HG02798 (cell line): ENCODE measurements at regions not wholly inside any gene's neighbourhood (a gene's known extent, or its start where the extent isn't known, plus 50 kb on each side); places are given as distances from the start of the nearest gene placed in this dataset.

Experiments
- ATAC-seq: cut with Tn5 transposase; IDR thresholded peaks from one replicate; pipeline ENCODE4 v1.9.1; 2021; ENCODE audit warnings: mild to moderate bottlenecking; ENCODE audit not compliant: unreplicated experiment, poor library complexity

- ATAC-seq = no peak
Observed at GRCh38 chr1:30068787-30069472, 654.5 kb downstream of the MATN1 start.

- no peak for ATAC-seq
Observed at GRCh38 chr1:30064547-30064946, 658.8 kb downstream of the MATN1 start.

GRCh38 chr1:30063621-30064280 lies 659.6 kb downstream of the MATN1 start:
- ATAC-seq = no peak

- no peak for ATAC-seq
Observed at GRCh38 chr1:30061292-30062220, 661.8 kb downstream of the MATN1 start.

- ATAC-seq = no peak
Observed at GRCh38 chr1:30060738-30061137, 662.6 kb downstream of the MATN1 start.

GRCh38 chr1:30058970-30059369 lies 664.4 kb downstream of the MATN1 start:
- no peak for ATAC-seq

- ATAC-seq = no peak
Observed at GRCh38 chr1:30054126-30054525, 669.3 kb downstream of the MATN1 start.

- no peak for ATAC-seq
Observed at GRCh38 chr1:30052178-30052577, 671.2 kb downstream of the MATN1 start.

GRCh38 chr1:30051777-30052176 lies 671.6 kb downstream of the MATN1 start:
- ATAC-seq = no peak

GRCh38 chr1:30049748-30050296 lies 673.6 kb downstream of the MATN1 start:
- ATAC-seq = no peak

GRCh38 chr1:30048905-30049304 lies 674.5 kb downstream of the MATN1 start:
- no peak for ATAC-seq

- ATAC-seq = no peak
Observed at GRCh38 chr1:30047576-30047975, 675.8 kb downstream of the MATN1 start.

GRCh38 chr1:30046751-30047150 lies 676.6 kb downstream of the MATN1 start:
- ATAC-seq = no peak

- ATAC-seq = no peak
Observed at GRCh38 chr1:30045304-30046090, 677.9 kb downstream of the MATN1 start.

GRCh38 chr1:30044656-30045144 lies 678.7 kb downstream of the MATN1 start:
- ATAC-seq = no peak

GRCh38 chr1:30043731-30044408 lies 679.5 kb downstream of the MATN1 start:
- ATAC-seq = no peak

GRCh38 chr1:30043256-30043655 lies 680.1 kb downstream of the MATN1 start:
- ATAC-seq = no peak

GRCh38 chr1:30042438-30043147 lies 680.8 kb downstream of the MATN1 start:
- ATAC-seq = no peak
